Mesenchymal stem cell (in vitro differentiated cells and primary cell): ENCODE measurements at regions not wholly inside any gene's neighbourhood (a gene's known extent, or its start where the extent isn't known, plus 50 kb on each side); places are given as distances from the start of the nearest gene placed in this dataset.
"Not testable (repeated sequence)": the region's sequence is repeated elsewhere in the genome, so short reads cannot be mapped to it uniquely, and the experiment has no call there.

ENCODE experiments used
- DNase-seq: peaks from one replicate; pipeline ENCODE4 v3.0.0-alpha.2; 2013
- H2AFZ ChIP-seq: one replicate; pipeline ENCODE4 v1.6.1; 2013; ENCODE audit warnings: low read depth, mild to moderate bottlenecking, control low read depth, inconsistent platforms, low read length, moderate library complexity
- H2AK5ac ChIP-seq: 2 replicates; pipeline ENCODE4 v1.6.1; 2013; ENCODE audit warnings: low read length, moderate library complexity, mild to moderate bottlenecking, inconsistent platforms; ENCODE audit not compliant: severe bottlenecking
- H2BK120ac ChIP-seq: one replicate; pipeline ENCODE4 v1.6.1; 2013; ENCODE audit warnings: low read depth, mild to moderate bottlenecking, inconsistent platforms, low read length, moderate library complexity
- H2BK12ac ChIP-seq, 2 experiments: one replicate each; pipeline ENCODE4 v1.6.1; 2013; ENCODE audit warnings: inconsistent platforms in 2 of 2, low read length in 2 of 2, mild to moderate bottlenecking in 2 of 2, moderate library complexity in 2 of 2, control low read depth in 1 of 2
- H2BK15ac ChIP-seq: one replicate; pipeline ENCODE4 v1.6.1; 2013; ENCODE audit warnings: mild to moderate bottlenecking, low read depth, inconsistent platforms; ENCODE audit not compliant: poor library complexity, severe bottlenecking
- H2BK5ac ChIP-seq: 2 replicates; pipeline ENCODE4 v1.6.1; 2013; ENCODE audit warnings: low read depth, mild to moderate bottlenecking, low read length, control low read depth, inconsistent platforms; ENCODE audit not compliant: poor library complexity, severe bottlenecking
- H3K14ac ChIP-seq, 2 experiments: one replicate each; pipeline ENCODE4 v1.6.1; 2013; ENCODE audit warnings: inconsistent platforms in 2 of 2, low read length in 2 of 2, control low read depth in 1 of 2, mild to moderate bottlenecking in 1 of 2, moderate library complexity in 1 of 2
- H3K18ac ChIP-seq, 2 experiments: one replicate each; pipeline ENCODE4 v1.6.1; 2013; ENCODE audit warnings: inconsistent platforms in 2 of 2, low read length in 2 of 2, control low read depth in 1 of 2, low read depth in 1 of 2, mild to moderate bottlenecking in 1 of 2
- H3K23ac ChIP-seq, 2 experiments: one replicate each; pipeline ENCODE4 v1.6.1; 2013; ENCODE audit warnings: inconsistent platforms in 2 of 2, low read length in 2 of 2, mild to moderate bottlenecking in 2 of 2, moderate library complexity in 2 of 2, control low read depth in 1 of 2
- H3K27ac ChIP-seq: 2 replicates; pipeline ENCODE4 v1.5.1; 2013; ENCODE audit warnings: mild to moderate bottlenecking, moderate library complexity, low read length, control low read depth, inconsistent platforms; ENCODE audit not compliant: poor library complexity, severe bottlenecking
- H3K27me3 ChIP-seq, 2 experiments: 2 replicates each; pipeline versions ENCODE4 v1.6.1 to v1.7.0; 2013; ENCODE audit warnings: low read length in 2 of 2, mild to moderate bottlenecking in 2 of 2, moderate library complexity in 2 of 2, control low read depth in 1 of 2, inconsistent platforms in 1 of 2; ENCODE audit not compliant: control insufficient read depth in 1 of 2, insufficient read depth in 1 of 2
- H3K36me3 ChIP-seq, 2 experiments: 2 replicates each; pipeline versions ENCODE4 v1.6.1 to v1.7.0; 2013; ENCODE audit warnings: low read length in 2 of 2, control low read depth in 1 of 2, inconsistent platforms in 1 of 2, low read depth in 1 of 2, mild to moderate bottlenecking in 1 of 2; ENCODE audit not compliant: insufficient read depth in 2 of 2, control insufficient read depth in 1 of 2
- H3K4ac ChIP-seq, 2 experiments: one replicate each; pipeline ENCODE4 v1.6.1; 2013; ENCODE audit warnings: inconsistent platforms in 2 of 2, low read length in 2 of 2, mild to moderate bottlenecking in 2 of 2, moderate library complexity in 2 of 2, control low read depth in 1 of 2, low read depth in 1 of 2
- H3K4me1 ChIP-seq: 2 replicates; pipeline ENCODE4 v1.6.1; 2013; ENCODE audit warnings: low read depth, low read length, control low read depth; ENCODE audit not compliant: control insufficient read depth, insufficient read depth
- H3K4me2 ChIP-seq: 2 replicates; pipeline ENCODE4 v1.6.1; 2013; ENCODE audit warnings: low read length, mild to moderate bottlenecking, inconsistent platforms; ENCODE audit not compliant: poor library complexity, severe bottlenecking
- H3K4me3 ChIP-seq, 2 experiments: 2 replicates each; pipeline versions ENCODE4 v1.5.1 to v1.7.0; 2013; ENCODE audit warnings: low read length in 2 of 2, mild to moderate bottlenecking in 2 of 2, control low read depth in 1 of 2, low read depth in 1 of 2; ENCODE audit not compliant: insufficient read depth in 1 of 2
- H3K79me1 ChIP-seq: replicated peaks from 2 replicates; pipeline ENCODE4 v1.6.1; 2013; ENCODE audit warnings: mild to moderate bottlenecking, control low read depth, low read length, inconsistent platforms; ENCODE audit not compliant: poor library complexity, severe bottlenecking
- H3K9ac ChIP-seq: 2 replicates; pipeline ENCODE4 v1.7.0; 2013; ENCODE audit warnings: mild to moderate bottlenecking, low read length, moderate library complexity
- H3K9me3 ChIP-seq: 2 replicates; pipeline ENCODE4 v1.7.0; 2013; ENCODE audit warnings: mild to moderate bottlenecking, low read length; ENCODE audit not compliant: control insufficient read depth
- H4K8ac ChIP-seq: one replicate; pipeline ENCODE4 v1.6.1; 2013; ENCODE audit warnings: inconsistent platforms, mild to moderate bottlenecking, low read length, moderate library complexity
- H4K91ac ChIP-seq: one replicate; pipeline ENCODE4 v1.6.1; 2013; ENCODE audit warnings: mild to moderate bottlenecking, low read length, inconsistent platforms
- WGBS: methylation state at CpG from one replicate; pipeline ENCODE4 v1.1.7; 2013; ENCODE audit warnings: mixed read lengths; 5-methylcytosine and 5-hydroxymethylcytosine counted together

DNA sequence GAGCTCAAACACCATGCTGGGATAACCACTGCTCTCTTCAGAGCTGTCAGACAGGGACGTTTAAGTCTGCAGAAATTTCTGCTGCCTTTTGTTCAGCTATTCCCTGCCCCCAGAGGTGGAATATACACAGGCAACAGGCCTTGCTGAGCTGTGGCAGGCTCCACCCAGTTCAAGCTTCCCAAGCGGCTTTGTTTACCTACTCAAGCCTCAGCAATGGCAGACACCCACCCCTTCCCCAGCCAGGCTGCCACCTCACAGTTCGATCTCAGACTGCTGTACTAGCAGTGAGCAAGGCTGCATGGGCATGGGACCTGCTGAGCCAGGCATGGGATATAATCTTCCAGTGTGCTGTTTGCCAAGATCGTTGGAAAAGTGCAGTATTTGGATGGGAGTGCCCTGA lies 1220.5 kb downstream of the FLRT2 start:
- H3K14ac ChIP-seq, H3K27ac ChIP-seq, H3K9ac ChIP-seq, H2AK5ac ChIP-seq, H4K91ac ChIP-seq, H3K4me1 ChIP-seq, H3K79me1 ChIP-seq, H2AFZ ChIP-seq, H2BK15ac ChIP-seq, H3K4me2 ChIP-seq, H3K23ac ChIP-seq, H3K4me3 ChIP-seq, H4K8ac ChIP-seq, H2BK5ac ChIP-seq, H3K18ac ChIP-seq, H3K27me3 ChIP-seq, DNase-seq, H2BK120ac ChIP-seq, H3K4ac ChIP-seq, H3K36me3 ChIP-seq: not testable (repeated sequence)
- Histone ChIP-seq H2BK12ac (peak overlapping the region in 1 of 2 experiments; percentile 31), H3K9me3 (peaks cover 12% of the 10 kb centered on the region)
- WGBS = 86% methylated on average over 4 of the region's 4 CpGs

DNA sequence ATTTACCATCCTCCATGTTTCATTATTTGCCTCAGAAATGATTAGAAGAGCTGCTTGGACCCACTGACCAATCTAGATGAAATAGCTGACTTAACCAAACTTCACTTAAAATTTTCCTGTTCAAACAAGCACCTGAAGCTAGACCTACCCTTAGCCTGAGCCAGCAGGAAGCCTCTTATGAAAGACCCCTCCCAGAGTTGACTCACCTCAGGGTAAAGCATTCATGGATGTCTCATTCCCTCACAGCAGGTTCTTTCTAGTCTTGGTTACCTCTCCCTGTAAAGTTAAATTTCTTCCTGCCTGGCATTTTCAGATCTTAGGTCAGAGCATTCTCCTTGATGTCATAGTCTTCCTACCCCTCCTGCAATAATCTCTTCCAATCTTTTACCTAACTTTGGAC lies 1209.8 kb downstream of the FLRT2 start:
- H3K4me1 ChIP-seq = no peaks in the 10 kb centered on the region
- no peaks in the 10 kb centered on the region for H3K79me1 ChIP-seq
- no peaks in the 10 kb centered on the region for H3K36me3 ChIP-seq
- H3K4ac ChIP-seq = no peak overlapping the region
- no peak overlapping the region for H3K9ac ChIP-seq
- DNase-seq = no peak
- H3K23ac ChIP-seq = no peak overlapping the region
- no peak overlapping the region for H3K4me3 ChIP-seq
- H2AK5ac ChIP-seq = no peak overlapping the region
- H3K18ac ChIP-seq = no peak overlapping the region
- no peak overlapping the region for H2BK5ac ChIP-seq
- H3K14ac ChIP-seq = no peak overlapping the region
- H2BK120ac ChIP-seq = no peak overlapping the region
- H2AFZ ChIP-seq = no peak overlapping the region
- H3K9me3 ChIP-seq = no peaks in the 10 kb centered on the region
- H4K8ac ChIP-seq = no peak overlapping the region
- no peaks in the 10 kb centered on the region for H3K27me3 ChIP-seq
- no peak overlapping the region for H4K91ac ChIP-seq
- no peak overlapping the region for H2BK12ac ChIP-seq
- no peak overlapping the region for H3K4me2 ChIP-seq
- H3K27ac ChIP-seq = no peak overlapping the region
- H2BK15ac ChIP-seq = no peak overlapping the region

DNA sequence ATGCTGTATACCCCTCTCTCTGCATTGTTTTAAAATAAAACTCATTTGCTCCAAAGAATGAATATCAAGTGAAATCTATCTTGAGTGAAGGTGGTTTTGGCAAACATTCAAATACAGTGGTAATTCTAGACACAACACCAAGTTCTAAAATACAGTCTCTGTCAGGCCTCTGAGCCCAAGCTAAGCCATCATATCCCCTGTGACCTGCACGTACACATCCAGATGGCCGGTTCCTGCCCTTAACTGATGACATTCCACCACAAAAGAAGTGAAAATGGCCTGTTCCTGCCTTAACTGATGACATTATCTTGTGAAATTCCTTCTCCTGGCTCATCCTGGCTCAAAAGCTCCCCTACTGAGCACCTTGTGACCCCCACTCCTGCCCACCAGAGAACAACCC lies 1201.5 kb downstream of the FLRT2 start:
- 54% methylated on average over 2 of the region's 2 CpGs for WGBS
- not testable (repeated sequence) for H3K27ac ChIP-seq, H3K4me2 ChIP-seq, H2AK5ac ChIP-seq, H3K9ac ChIP-seq, DNase-seq, H2BK15ac ChIP-seq, H3K79me1 ChIP-seq, H2AFZ ChIP-seq, H3K18ac ChIP-seq, H2BK5ac ChIP-seq, H3K23ac ChIP-seq, H2BK12ac ChIP-seq, H3K36me3 ChIP-seq, H3K4ac ChIP-seq, H4K91ac ChIP-seq, H3K27me3 ChIP-seq, H3K9me3 ChIP-seq, H4K8ac ChIP-seq, H2BK120ac ChIP-seq, H3K14ac ChIP-seq, H3K4me1 ChIP-seq, H3K4me3 ChIP-seq

DNA sequence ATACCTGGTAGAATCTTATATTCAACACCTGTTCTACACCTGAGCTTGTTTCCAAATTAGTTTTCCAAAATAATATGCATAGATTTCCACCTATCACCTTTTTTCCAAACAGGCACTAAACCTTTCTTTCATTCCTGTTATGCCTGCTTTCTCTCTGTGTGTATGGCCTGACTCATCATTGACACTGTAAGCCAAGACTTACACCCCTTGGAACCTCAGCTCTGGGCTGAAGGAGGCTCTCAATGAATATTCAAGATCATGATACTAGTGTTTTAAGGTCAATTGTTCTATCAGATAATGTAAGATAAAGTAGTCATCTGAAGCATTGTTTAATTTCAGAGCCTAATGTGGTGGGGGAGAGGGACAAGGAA lies 1193.3 kb downstream of the FLRT2 start:
- Histone ChIP-seq H3K4ac (no peak overlapping the region), H3K4me3 (no peak overlapping the region), H2BK12ac (no peak overlapping the region), H3K9ac (no peak overlapping the region), H2AK5ac (no peak overlapping the region), H3K4me2 (no peak overlapping the region), H3K18ac (no peak overlapping the region), H2BK120ac (no peak overlapping the region), H2AFZ (no peak overlapping the region), H3K79me1 (no peaks in the 10 kb centered on the region), H2BK15ac (no peak overlapping the region), H3K9me3 (no peaks in the 10 kb centered on the region), H3K14ac (no peak overlapping the region), H3K27ac (peak overlapping the region; percentile 52), H2BK5ac (no peak overlapping the region), H4K91ac (no peak overlapping the region), H3K36me3 (no peaks in the 10 kb centered on the region), H3K4me1 (no peaks in the 10 kb centered on the region), H4K8ac (no peak overlapping the region), H3K27me3 (no peaks in the 10 kb centered on the region), H3K23ac (no peak overlapping the region)
- DNase-seq = no peak
